Vagina (tissue), 2 donors: ENCODE measurements at regions not wholly inside any gene's neighbourhood (a gene's known extent, or its start where the extent isn't known, plus 50 kb on each side); places are given as distances from the start of the nearest gene placed in this dataset.

ENCODE experiments used
- POLR2A ChIP-seq, 2 donors: fragments of 450-650 bp; IDR thresholded peaks; one replicate each; pipeline ENCODE4 v1.6.1; 2017; ENCODE audit warnings: antibody characterized with exemption in 2 of 2, mild to moderate bottlenecking in 2 of 2, moderate library complexity in 2 of 2
- POLR2AphosphoS5 ChIP-seq, 2 donors: sonication (generic); formaldehyde crosslinking; IDR thresholded peaks; one replicate each; pipeline ENCODE4 v1.9.0; 2017; ENCODE audit warnings: antibody characterized with exemption in 2 of 2, mild to moderate bottlenecking in 2 of 2, low read depth in 1 of 2; ENCODE audit not compliant: insufficient read depth in 1 of 2
- TF ChIP-seq, protein P1 (sequence below), 3 experiments: fragments of 450-650 bp in 2 of 3; fragments of 200-600 bp in 1 of 3; sonication (generic) in 1 of 3; IDR thresholded peaks; one replicate each; pipeline ENCODE4 v1.5.1; 2017 to 2019; ENCODE audit warnings: antibody characterized with exemption in 3 of 3, mild to moderate bottlenecking in 2 of 3, moderate library complexity in 2 of 3

DNA sequence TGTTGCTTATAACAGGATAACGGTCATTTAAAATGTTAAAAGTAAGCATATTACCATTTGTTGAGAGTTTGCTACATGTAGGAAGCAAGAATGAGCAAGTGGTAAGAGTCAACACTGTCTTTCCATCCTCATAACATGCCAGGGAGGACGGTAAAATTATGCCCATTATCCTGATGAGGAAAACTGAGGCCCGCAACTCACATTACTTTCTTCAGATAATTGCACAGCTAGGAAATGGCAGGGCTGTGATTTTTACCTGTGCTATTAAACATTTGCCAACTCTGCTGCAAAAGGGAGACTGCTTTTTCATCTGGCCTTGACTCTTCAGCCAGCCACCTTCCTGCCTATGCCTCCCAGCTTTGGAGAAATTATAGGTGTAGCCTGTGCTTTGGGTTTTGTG, 79.8 kb upstream of the BOD1 start:
- TF ChIP-seq, protein P1, sequence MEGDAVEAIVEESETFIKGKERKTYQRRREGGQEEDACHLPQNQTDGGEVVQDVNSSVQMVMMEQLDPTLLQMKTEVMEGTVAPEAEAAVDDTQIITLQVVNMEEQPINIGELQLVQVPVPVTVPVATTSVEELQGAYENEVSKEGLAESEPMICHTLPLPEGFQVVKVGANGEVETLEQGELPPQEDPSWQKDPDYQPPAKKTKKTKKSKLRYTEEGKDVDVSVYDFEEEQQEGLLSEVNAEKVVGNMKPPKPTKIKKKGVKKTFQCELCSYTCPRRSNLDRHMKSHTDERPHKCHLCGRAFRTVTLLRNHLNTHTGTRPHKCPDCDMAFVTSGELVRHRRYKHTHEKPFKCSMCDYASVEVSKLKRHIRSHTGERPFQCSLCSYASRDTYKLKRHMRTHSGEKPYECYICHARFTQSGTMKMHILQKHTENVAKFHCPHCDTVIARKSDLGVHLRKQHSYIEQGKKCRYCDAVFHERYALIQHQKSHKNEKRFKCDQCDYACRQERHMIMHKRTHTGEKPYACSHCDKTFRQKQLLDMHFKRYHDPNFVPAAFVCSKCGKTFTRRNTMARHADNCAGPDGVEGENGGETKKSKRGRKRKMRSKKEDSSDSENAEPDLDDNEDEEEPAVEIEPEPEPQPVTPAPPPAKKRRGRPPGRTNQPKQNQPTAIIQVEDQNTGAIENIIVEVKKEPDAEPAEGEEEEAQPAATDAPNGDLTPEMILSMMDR (IDR thresholded peaks at IDR 0.05): no peak
- TF ChIP-seq POLR2A (IDR thresholded peaks at IDR 0.05): no peak
- no peak for TF ChIP-seq POLR2AphosphoS5 (IDR thresholded peaks at IDR 0.05; ENCODE audit: insufficient read depth in 1 of 2, low read depth in 1 of 2)
